Mesendoderm (in vitro differentiated cells): ENCODE measurements at regions not wholly inside any gene's neighbourhood (a gene's known extent, or its start where the extent isn't known, plus 50 kb on each side); places are given as distances from the start of the nearest gene placed in this dataset.

Experiments used
- DNase-seq: peaks from one replicate; pipeline ENCODE4 v3.0.0; 2013
- H2AK5ac ChIP-seq: 2 replicates; pipeline ENCODE4 v1.6.1; 2013; ENCODE audit warnings: low read length, inconsistent platforms
- H2BK120ac ChIP-seq: 2 replicates; pipeline ENCODE4 v1.6.1; 2013; ENCODE audit warnings: low read depth, mild to moderate bottlenecking, low read length, moderate library complexity, mixed read lengths
- H2BK15ac ChIP-seq: replicated peaks from 2 replicates; pipeline ENCODE4 v1.6.1; 2013; ENCODE audit warnings: low read depth, mild to moderate bottlenecking, moderate library complexity
- H2BK5ac ChIP-seq: 2 replicates; pipeline ENCODE4 v1.6.1; 2013; ENCODE audit warnings: low read length, inconsistent platforms
- H3K18ac ChIP-seq: 2 replicates; pipeline ENCODE4 v1.6.1; 2013; ENCODE audit warnings: mild to moderate bottlenecking, low read length, mixed read lengths
- H3K23ac ChIP-seq: one replicate; pipeline ENCODE4 v1.6.1; 2013; ENCODE audit warnings: low read length
- H3K27ac ChIP-seq: 2 replicates; pipeline ENCODE4 v1.5.1; 2013; ENCODE audit warnings: low read depth, mild to moderate bottlenecking, inconsistent platforms, low read length, moderate library complexity
- H3K27me3 ChIP-seq: 2 replicates; pipeline ENCODE4 v1.6.1; 2013; ENCODE audit warnings: low read length, control low read depth, mild to moderate bottlenecking, inconsistent platforms; ENCODE audit not compliant: insufficient read depth, poor library complexity
- H3K36me3 ChIP-seq: 2 replicates; pipeline ENCODE4 v1.6.1; 2013; ENCODE audit warnings: low read length, inconsistent platforms; ENCODE audit not compliant: control insufficient read depth, insufficient read depth
- H3K4ac ChIP-seq: one replicate; pipeline ENCODE4 v1.6.1; 2013; ENCODE audit warnings: low read depth, mild to moderate bottlenecking, low read length, moderate library complexity
- H3K4me1 ChIP-seq: 2 replicates; pipeline ENCODE4 v1.6.1; 2013; ENCODE audit warnings: low read depth, low read length, inconsistent platforms; ENCODE audit not compliant: control insufficient read depth
- H3K4me2 ChIP-seq: 2 replicates; pipeline ENCODE4 v1.6.1; 2013; ENCODE audit warnings: low read length
- H3K4me3 ChIP-seq: 2 replicates; pipeline ENCODE4 v1.5.1; 2013; ENCODE audit warnings: mild to moderate bottlenecking, low read length
- H3K56ac ChIP-seq: one replicate; pipeline ENCODE4 v1.6.1; 2013; ENCODE audit warnings: low read length
- H3K79me1 ChIP-seq: 2 replicates; pipeline ENCODE4 v1.6.1; 2013; ENCODE audit warnings: low read length, inconsistent platforms
- H3K79me2 ChIP-seq: 2 replicates; pipeline ENCODE4 v1.6.1; 2013; ENCODE audit warnings: mild to moderate bottlenecking, low read length; ENCODE audit not compliant: control insufficient read depth, insufficient read depth
- H3K9ac ChIP-seq: 2 replicates; pipeline ENCODE4 v1.6.1; 2013; ENCODE audit warnings: low read length, inconsistent platforms
- H4K5ac ChIP-seq: one replicate; pipeline ENCODE4 v1.6.1; 2013; ENCODE audit warnings: low read length
- H4K8ac ChIP-seq: one replicate; pipeline ENCODE4 v1.6.1; 2013; ENCODE audit warnings: low read depth, mild to moderate bottlenecking, control low read depth, low read length, moderate library complexity
- WGBS: extraction: QIAGEN DNeasy Blood & Tissue Kit; methylation state at CpG from one replicate; pipeline ENCODE4 v1.1.7; 2013; ENCODE audit warnings: low lambda C conversion rate, missing lambda C conversion rate; ENCODE audit not compliant: insufficient coverage; ENCODE audit errors: extremely low coverage; 5-methylcytosine and 5-hydroxymethylcytosine counted together

GRCh38 chr22:48306785-48307510, 1520.7 kb downstream of the BRD1 start:
- Histone ChIP-seq H3K4me3 (no peak overlapping the region), H3K27me3 (no peaks in the 10 kb centered on the region), H2BK120ac (no peak overlapping the region), H2BK5ac (no peak overlapping the region), H3K23ac (no peak overlapping the region), H2BK15ac (no peak overlapping the region), H3K36me3 (no peaks in the 10 kb centered on the region), H3K4ac (no peak overlapping the region), H3K79me2 (no peaks in the 10 kb centered on the region), H3K4me1 (no peaks in the 10 kb centered on the region), H3K9ac (no peak overlapping the region), H4K8ac (no peak overlapping the region), H4K5ac (no peak overlapping the region), H3K18ac (no peak overlapping the region), H3K56ac (no peak overlapping the region), H3K27ac (no peak overlapping the region), H3K79me1 (no peaks in the 10 kb centered on the region), H3K4me2 (no peak overlapping the region), H2AK5ac (no peak overlapping the region)
- no CpG with 5 or more reads among the region's 19 CpGs for WGBS
- no peak for DNase-seq

GRCh38 chr22:48306284-48306683, 1521.4 kb downstream of the BRD1 start:
- Histone ChIP-seq H4K5ac (no peak overlapping the region), H2AK5ac (no peak overlapping the region), H3K23ac (no peak overlapping the region), H3K4ac (no peak overlapping the region), H3K79me2 (no peaks in the 10 kb centered on the region), H3K36me3 (no peaks in the 10 kb centered on the region), H3K4me2 (no peak overlapping the region), H3K9ac (no peak overlapping the region), H3K4me3 (no peak overlapping the region), H2BK15ac (no peak overlapping the region), H3K56ac (no peak overlapping the region), H2BK120ac (no peak overlapping the region), H4K8ac (no peak overlapping the region), H3K18ac (no peak overlapping the region), H3K27me3 (no peaks in the 10 kb centered on the region), H3K27ac (no peak overlapping the region), H3K4me1 (no peaks in the 10 kb centered on the region), H3K79me1 (no peaks in the 10 kb centered on the region), H2BK5ac (no peak overlapping the region)
- WGBS, result no CpG with 5 or more reads among the region's 8 CpGs
- no peak for DNase-seq

- H2AK5ac ChIP-seq, result no peak overlapping the region
- no peak overlapping the region for H4K5ac ChIP-seq
- H3K4ac ChIP-seq, result no peak overlapping the region
- no peak overlapping the region for H3K18ac ChIP-seq
- no peak overlapping the region for H3K23ac ChIP-seq
- H3K27me3 ChIP-seq, result no peaks in the 10 kb centered on the region
- no peak overlapping the region for H3K56ac ChIP-seq
- H2BK15ac ChIP-seq, result no peak overlapping the region
- no peak overlapping the region for H3K9ac ChIP-seq
- no CpG with 5 or more reads among the region's 14 CpGs for WGBS
- no peaks in the 10 kb centered on the region for H3K36me3 ChIP-seq
- no peaks in the 10 kb centered on the region for H3K79me1 ChIP-seq
- H2BK5ac ChIP-seq, result no peak overlapping the region
- no peak overlapping the region for H3K4me3 ChIP-seq
- H4K8ac ChIP-seq, result no peak overlapping the region
- H3K4me2 ChIP-seq, result no peak overlapping the region
- H3K27ac ChIP-seq, result no peak overlapping the region
- H3K4me1 ChIP-seq, result no peaks in the 10 kb centered on the region
- H2BK120ac ChIP-seq, result no peak overlapping the region
- H3K79me2 ChIP-seq, result no peaks in the 10 kb centered on the region
- no peak for DNase-seq
These were observed 1521.9 kb downstream of the BRD1 start for GRCh38 chr22:48305726-48306235.

- Histone ChIP-seq H2BK5ac (no peak overlapping the region), H3K18ac (no peak overlapping the region), H2BK120ac (no peak overlapping the region), H3K4me1 (no peaks in the 10 kb centered on the region), H3K4me2 (no peak overlapping the region), H4K5ac (no peak overlapping the region), H4K8ac (no peak overlapping the region), H3K56ac (no peak overlapping the region), H3K36me3 (no peaks in the 10 kb centered on the region), H3K79me2 (no peaks in the 10 kb centered on the region), H3K23ac (no peak overlapping the region), H3K27me3 (no peaks in the 10 kb centered on the region), H3K4me3 (no peak overlapping the region), H3K4ac (no peak overlapping the region), H2BK15ac (no peak overlapping the region), H3K27ac (no peak overlapping the region), H3K9ac (no peak overlapping the region), H3K79me1 (no peaks in the 10 kb centered on the region), H2AK5ac (no peak overlapping the region)
- WGBS, result no CpG with 5 or more reads among the region's 5 CpGs
- DNase-seq, result no peak
These were observed 1524.3 kb downstream of the BRD1 start for GRCh38 chr22:48303369-48303725.

- no peaks in the 10 kb centered on the region for H3K27me3 ChIP-seq
- H3K4me1 ChIP-seq, result no peaks in the 10 kb centered on the region
- H3K79me1 ChIP-seq, result no peaks in the 10 kb centered on the region
- no peak overlapping the region for H2BK15ac ChIP-seq
- no peak overlapping the region for H3K4ac ChIP-seq
- no peak overlapping the region for H3K18ac ChIP-seq
- no peak overlapping the region for H2AK5ac ChIP-seq
- DNase-seq, result no peak
- H3K36me3 ChIP-seq, result no peaks in the 10 kb centered on the region
- no peak overlapping the region for H3K27ac ChIP-seq
- no peak overlapping the region for H2BK5ac ChIP-seq
- H3K23ac ChIP-seq, result no peak overlapping the region
- H4K8ac ChIP-seq, result no peak overlapping the region
- H3K56ac ChIP-seq, result no peak overlapping the region
- H3K4me2 ChIP-seq, result no peak overlapping the region
- WGBS, result no CpG with 5 or more reads among the region's 20 CpGs
- H2BK120ac ChIP-seq, result no peak overlapping the region
- no peak overlapping the region for H4K5ac ChIP-seq
- no peaks in the 10 kb centered on the region for H3K79me2 ChIP-seq
- no peak overlapping the region for H3K9ac ChIP-seq
- no peak overlapping the region for H3K4me3 ChIP-seq
These were observed 1524.9 kb downstream of the BRD1 start for GRCh38 chr22:48302657-48303368.
